ENCODE measurements at regions not wholly inside any gene's neighbourhood (a gene's known extent, or its start where the extent isn't known, plus 50 kb on each side); places are given as distances from the start of the nearest gene placed in this dataset.
A peak's percentile ranks its signal among the peaks of the same experiment; 100 is the strongest.

DNA sequence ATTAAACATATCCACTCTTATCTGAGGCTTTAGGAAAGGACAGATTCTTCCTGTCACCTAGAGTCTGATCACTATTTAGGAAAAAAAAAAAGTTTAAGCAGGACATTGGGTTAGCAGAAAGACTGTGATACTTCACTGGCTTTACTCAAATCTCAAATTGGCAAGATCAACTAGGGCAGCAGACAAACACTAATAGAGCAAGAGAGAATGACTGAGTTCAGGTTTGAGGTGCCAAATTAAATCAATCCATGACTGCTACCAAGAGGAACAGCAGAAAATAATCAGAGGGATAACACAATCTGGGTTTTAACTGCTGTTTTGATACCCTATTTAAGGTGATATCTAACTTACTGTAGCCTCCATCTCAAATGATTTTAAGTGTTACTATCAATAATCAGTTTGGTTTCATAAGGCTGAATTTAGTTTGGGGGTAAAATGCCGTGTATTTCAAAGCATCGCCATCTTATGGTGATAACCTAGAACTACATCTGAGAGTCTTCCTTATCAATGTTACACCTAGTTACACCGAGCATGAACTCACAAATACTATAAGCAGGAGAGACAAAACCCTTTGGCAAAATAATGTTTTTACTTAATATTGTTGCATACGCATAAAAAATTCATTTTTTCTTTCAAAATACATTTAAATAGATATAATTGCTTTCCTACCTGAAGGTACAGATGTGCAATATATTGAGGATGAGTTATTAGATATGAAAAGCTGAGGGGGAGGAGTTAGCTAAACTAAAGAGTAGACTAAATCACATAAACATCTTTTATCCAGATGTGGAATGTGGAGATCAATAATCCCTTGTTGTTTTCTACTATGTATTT is 286.4 kb upstream of the CDH12 start:
- Histone ChIP-seq H3K56ac (ENCODE audit: insufficient read length, low read depth, low read length) (no peak overlapping the region), H3K23me2 (ENCODE audit: insufficient read length, low read depth, low read length, poor library complexity, severe bottlenecking) (no peaks in the 10 kb centered on the region), H3K79me1 (ENCODE audit: insufficient read depth, low read depth, low read length, poor library complexity, severe bottlenecking) (no peaks in the 10 kb centered on the region), H2BK15ac (ENCODE audit: low read depth, low read length) (no peak overlapping the region), H3K23ac (ENCODE audit: insufficient read length, low read depth, low read length) (no peak overlapping the region), H3K4me1 (ENCODE audit: insufficient read depth, low read length) (no peaks in the 10 kb centered on the region), H4K5ac (ENCODE audit: insufficient read length, low read depth, low read length) (no peak overlapping the region), H2AK5ac (ENCODE audit: insufficient read length, low read length) (no peak overlapping the region), H3K79me2 (ENCODE audit: insufficient read depth, low read length) (no peaks in the 10 kb centered on the region), H3K27me3 (ENCODE audit: insufficient read depth, low read length) (no peaks in the 10 kb centered on the region), H3K27ac (ENCODE audit: insufficient read length, low read depth, low read length) (no peak overlapping the region), H3T11ph (ENCODE audit: low read length) (no peak overlapping the region), H3K9ac (ENCODE audit: extremely low read depth, insufficient read length, low read length) (no peak overlapping the region), H3K9me3 (ENCODE audit: control insufficient read depth, low read depth, low read length) (no peaks in the 10 kb centered on the region), H3K4me2 (ENCODE audit: insufficient read depth, insufficient read length, low read length) (no peak overlapping the region), H3K14ac (ENCODE audit: insufficient read depth, low read length) (no peak overlapping the region), H3K4ac (ENCODE audit: low read depth, low read length) (no peak overlapping the region), H4K20me1 (ENCODE audit: control insufficient read depth, insufficient read depth, insufficient read length) (no peaks in the 10 kb centered on the region), H2BK5ac (ENCODE audit: insufficient read length, low read length) (no peak overlapping the region), H4K8ac (replicated peaks; ENCODE audit: insufficient read length, low read depth, low read length) (no peak overlapping the region), H2BK20ac (ENCODE audit: low read depth, low read length, poor library complexity, severe bottlenecking) (no peak overlapping the region), H4K91ac (ENCODE audit: insufficient read length, low read depth, low read length) (no peak overlapping the region), H2AFZ (ENCODE audit: low read length) (no peak overlapping the region), H2BK12ac (ENCODE audit: insufficient read length, low read depth, low read length) (no peak overlapping the region), H3K18ac (ENCODE audit: insufficient read length, low read depth, low read length) (no peak overlapping the region), H2BK120ac (ENCODE audit: low read depth, low read length, poor library complexity, severe bottlenecking) (no peak overlapping the region)
- no CpG with 5 or more reads among the region's 4 CpGs for WGBS (ENCODE audit: extremely low coverage, insufficient read length, low lambda C conversion rate)
- no peak overlapping the region for H3K4me3 Mint-ChIP-seq
- no peaks in the 10 kb centered on the region for H3K4me1 Mint-ChIP-seq
- no peak overlapping the region for H3K27ac Mint-ChIP-seq
- DNase-seq = no peak
- peaks cover 13 to 14% of the 10 kb centered on the region in 2 experiments for H3K9me3 Mint-ChIP-seq
- no peaks in the 10 kb centered on the region; the same call in 1 of the 2 replicates for H3K27me3 Mint-ChIP-seq (ENCODE audit: low read depth)
- H3K36me3 Mint-ChIP-seq (ENCODE audit: insufficient read depth in 1 of 3, low read depth in 3 of 3) = peaks cover 0 to 12% (median 5%) of the 10 kb centered on the region in 3 experiments; a peak in 2 of 7 replicates
- TF ChIP-seq, protein P1, sequence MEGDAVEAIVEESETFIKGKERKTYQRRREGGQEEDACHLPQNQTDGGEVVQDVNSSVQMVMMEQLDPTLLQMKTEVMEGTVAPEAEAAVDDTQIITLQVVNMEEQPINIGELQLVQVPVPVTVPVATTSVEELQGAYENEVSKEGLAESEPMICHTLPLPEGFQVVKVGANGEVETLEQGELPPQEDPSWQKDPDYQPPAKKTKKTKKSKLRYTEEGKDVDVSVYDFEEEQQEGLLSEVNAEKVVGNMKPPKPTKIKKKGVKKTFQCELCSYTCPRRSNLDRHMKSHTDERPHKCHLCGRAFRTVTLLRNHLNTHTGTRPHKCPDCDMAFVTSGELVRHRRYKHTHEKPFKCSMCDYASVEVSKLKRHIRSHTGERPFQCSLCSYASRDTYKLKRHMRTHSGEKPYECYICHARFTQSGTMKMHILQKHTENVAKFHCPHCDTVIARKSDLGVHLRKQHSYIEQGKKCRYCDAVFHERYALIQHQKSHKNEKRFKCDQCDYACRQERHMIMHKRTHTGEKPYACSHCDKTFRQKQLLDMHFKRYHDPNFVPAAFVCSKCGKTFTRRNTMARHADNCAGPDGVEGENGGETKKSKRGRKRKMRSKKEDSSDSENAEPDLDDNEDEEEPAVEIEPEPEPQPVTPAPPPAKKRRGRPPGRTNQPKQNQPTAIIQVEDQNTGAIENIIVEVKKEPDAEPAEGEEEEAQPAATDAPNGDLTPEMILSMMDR (conservative IDR thresholded peaks at IDR 0.05) = peak; percentile 77

All from H9 (cell line).